ENCODE measurements at regions not wholly inside any gene's neighbourhood (a gene's known extent, or its start where the extent isn't known, plus 50 kb on each side); places are given as distances from the start of the nearest gene placed in this dataset.

DNA sequence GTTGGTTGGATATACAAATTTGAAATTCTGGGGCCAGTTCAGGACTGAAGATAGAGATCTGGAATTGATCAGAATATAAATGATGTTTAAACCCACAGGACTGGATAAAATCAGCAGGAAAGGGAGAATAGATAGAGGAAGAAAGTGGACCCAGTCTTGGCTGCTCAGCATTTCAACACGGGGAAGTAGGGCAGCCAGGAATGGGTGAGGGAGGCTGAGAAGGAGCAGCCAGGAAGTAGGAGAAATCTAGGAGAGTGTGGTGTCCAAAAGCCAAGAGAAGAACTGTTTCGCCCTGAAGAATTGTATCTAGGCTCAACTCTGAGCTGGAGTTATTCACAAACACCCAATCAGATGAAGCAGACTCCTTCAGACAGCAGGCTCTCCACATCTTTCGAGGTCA is 197.9 kb downstream of the CDCA7 start:
- H3K79me2 ChIP-seq (ENCODE audit: insufficient read depth, low read length), result no peaks in the 10 kb centered on the region
- no peak overlapping the region for H2BK120ac ChIP-seq (ENCODE audit: low read depth, low read length, poor library complexity, severe bottlenecking)
- H3K79me1 ChIP-seq (ENCODE audit: insufficient read depth, low read depth, low read length, poor library complexity, severe bottlenecking), result no peaks in the 10 kb centered on the region
- DNase-seq, result no peak
- H3K9ac ChIP-seq (ENCODE audit: extremely low read depth, insufficient read length, low read length), result no peak overlapping the region
- no peaks in the 10 kb centered on the region for H3K27me3 ChIP-seq (ENCODE audit: insufficient read depth, low read length)
- H3K4me1 ChIP-seq (ENCODE audit: insufficient read depth, low read length), result no peaks in the 10 kb centered on the region; the same call in 1 of the 2 replicates
- no peak overlapping the region for H4K8ac ChIP-seq (replicated peaks; ENCODE audit: insufficient read length, low read depth, low read length)
- no peak overlapping the region for H2AFZ ChIP-seq (ENCODE audit: low read length)
- no peaks in the 10 kb centered on the region for H4K20me1 ChIP-seq (ENCODE audit: control insufficient read depth, insufficient read depth, insufficient read length)
- H4K5ac ChIP-seq (ENCODE audit: insufficient read length, low read depth, low read length), result no peak overlapping the region
- H2BK20ac ChIP-seq (ENCODE audit: low read depth, low read length, poor library complexity, severe bottlenecking), result no peak overlapping the region
- no CpG with 5 or more reads among the region's 3 CpGs for WGBS (ENCODE audit: extremely low coverage, insufficient read length, low lambda C conversion rate)
- H2AK5ac ChIP-seq (ENCODE audit: insufficient read length, low read length), result no peak overlapping the region
- no peak overlapping the region for H2BK15ac ChIP-seq (ENCODE audit: low read depth, low read length)
- H3K4ac ChIP-seq (ENCODE audit: low read depth, low read length), result no peak overlapping the region
- no peaks in the 10 kb centered on the region for H3K9me3 ChIP-seq (ENCODE audit: control insufficient read depth, low read depth, low read length)
- Mint-ChIP-seq H3K4me1 (peaks cover 16 to 18% of the 10 kb centered on the region in 2 experiments), H3K9me3 (peaks cover 9 to 15% of the 10 kb centered on the region in 2 experiments; a peak in 4 of 5 replicates), H3K27me3 (ENCODE audit: low read depth) (no peaks in the 10 kb centered on the region; the same call in 1 of the 2 replicates), H3K36me3 (ENCODE audit: insufficient read depth in 1 of 3, low read depth in 3 of 3) (peaks cover 3 to 15% (median 7%) of the 10 kb centered on the region in 3 experiments; a peak in 5 of 7 replicates), H3K27ac (no peak overlapping the region), H3K4me3 (no peak overlapping the region)
- no peak overlapping the region for H3K4me2 ChIP-seq (ENCODE audit: insufficient read depth, insufficient read length, low read length)
- no peak overlapping the region for H3K18ac ChIP-seq (ENCODE audit: insufficient read length, low read depth, low read length)
- H3K14ac ChIP-seq (ENCODE audit: insufficient read depth, low read length), result no peak overlapping the region
- no peak overlapping the region for H3T11ph ChIP-seq (ENCODE audit: low read length)
- no peak overlapping the region for H2BK5ac ChIP-seq (ENCODE audit: insufficient read length, low read length)
- TF ChIP-seq CTCF (conservative IDR thresholded peaks at IDR 0.05), result no peak
- no peaks in the 10 kb centered on the region for H3K23me2 ChIP-seq (ENCODE audit: insufficient read length, low read depth, low read length, poor library complexity, severe bottlenecking)
- H3K23ac ChIP-seq (ENCODE audit: insufficient read length, low read depth, low read length), result no peak overlapping the region
- no peak overlapping the region for H3K27ac ChIP-seq (ENCODE audit: insufficient read length, low read depth, low read length)
- H2BK12ac ChIP-seq (ENCODE audit: insufficient read length, low read depth, low read length), result no peak overlapping the region
- H4K91ac ChIP-seq (ENCODE audit: insufficient read length, low read depth, low read length), result no peak overlapping the region
- no peak overlapping the region for H3K56ac ChIP-seq (ENCODE audit: insufficient read length, low read depth, low read length)
